ENCODE measurements at regions not wholly inside any gene's neighbourhood (a gene's known extent, or its start where the extent isn't known, plus 50 kb on each side); places are given as distances from the start of the nearest gene placed in this dataset.
A peak's percentile ranks its signal among the peaks of the same experiment; 100 is the strongest.

- no peak for TF ChIP-seq ZNF609 (CRISPR knock-in tag; IDR thresholded peaks at IDR 0.05; ENCODE audit: borderline replicate concordance)
- no peak; the same call in 1 of the 2 replicates for TF ChIP-seq ZBTB7A (CRISPR knock-in tag; IDR thresholded peaks at IDR 0.05)
- TF ChIP-seq TFE3 (CRISPR knock-in tag; IDR thresholded peaks at IDR 0.05), result 0 out of 2 replicates have a peak, but pooled peaks have one; percentile 31
- no peak for TF ChIP-seq ATF3 (CRISPR knock-in tag; IDR thresholded peaks at IDR 0.05)
- TF ChIP-seq NONO (IDR thresholded peaks at IDR 0.05), result no peak
- TF ChIP-seq NONO (CRISPR knock-in tag; conservative IDR thresholded peaks at IDR 0.05), result peak; percentile 51; the same call in 1 of the 2 replicates
- 0 out of 2 replicates have a peak, but pooled peaks have one; percentile 61 for TF ChIP-seq DMAP1 (CRISPR knock-in tag; IDR thresholded peaks at IDR 0.05)
- peak; percentile 25; the same call in 1 of the 2 replicates for TF ChIP-seq ZSCAN31 (CRISPR knock-in tag; IDR thresholded peaks at IDR 0.05; ENCODE audit: low read depth)
- no peak for TF ChIP-seq ZC3H4 (CRISPR knock-in tag; IDR thresholded peaks at IDR 0.05; ENCODE audit: borderline replicate concordance)
- TF ChIP-seq PRMT3 (CRISPR knock-in tag; IDR thresholded peaks at IDR 0.05; ENCODE audit: borderline replicate concordance, low read depth), result no peak
- TF ChIP-seq ZNF574 (CRISPR knock-in tag; IDR thresholded peaks at IDR 0.05), result peak; percentile 46; the same call in 1 of the 2 replicates
- peak; percentile 42; the same call in 1 of the 2 replicates for TF ChIP-seq DPF2 (CRISPR knock-in tag; IDR thresholded peaks at IDR 0.05; ENCODE audit: borderline replicate concordance, low read depth)
- TF ChIP-seq TERF1 (CRISPR knock-in tag; IDR thresholded peaks at IDR 0.05), result no peak
- TF ChIP-seq ZBTB44 (CRISPR knock-in tag; IDR thresholded peaks at IDR 0.05), result no peak
- TF ChIP-seq ZNF354B (CRISPR knock-in tag; IDR thresholded peaks at IDR 0.05), result 0 out of 2 replicates have a peak, but pooled peaks have one; percentile 38
Observed at GRCh38 chr6:167506443-167507301, 181.8 kb downstream of the TTLL2 start (continued).
